Loucy (cell line): ENCODE measurements at regions not wholly inside any gene's neighbourhood (a gene's known extent, or its start where the extent isn't known, plus 50 kb on each side); places are given as distances from the start of the nearest gene placed in this dataset.

Experiments
- H2AFZ ChIP-seq: fragments of 200-600 bp; sonication (generic); 2 replicates; pipeline ENCODE4 v1.6.0; 2016; ENCODE audit warnings: antibody characterized with exemption, mild to moderate bottlenecking, low read length, moderate library complexity
- H3F3A ChIP-seq: fragments of 200-600 bp; 2 replicates; pipeline ENCODE4 v1.6.0; 2016; ENCODE audit warnings: antibody characterized with exemption, low read depth, mild to moderate bottlenecking
- H3K27me3 ChIP-seq: fragments of 200-600 bp; sonication (generic); 2 replicates; pipeline ENCODE4 v1.6.1; 2014; ENCODE audit warnings: low read length, mild to moderate bottlenecking; ENCODE audit not compliant: insufficient read depth, poor library complexity, severe bottlenecking
- H3K36me3 ChIP-seq: fragments of 200-600 bp; sonication (generic); 2 replicates; pipeline ENCODE4 v1.6.1; 2016; ENCODE audit warnings: low read length; ENCODE audit not compliant: insufficient read depth
- H3K4me1 ChIP-seq: fragments of 200-600 bp; sonication (generic); 2 replicates; pipeline ENCODE4 v1.5.1; 2014; ENCODE audit warnings: low read length, mild to moderate bottlenecking; ENCODE audit not compliant: insufficient read depth, poor library complexity, severe bottlenecking
- H3K4me2 ChIP-seq: fragments of 200-600 bp; sonication (generic); 2 replicates; pipeline ENCODE4 v1.6.0; 2014; ENCODE audit warnings: antibody characterized with exemption, low read length, low read depth, mild to moderate bottlenecking; ENCODE audit not compliant: poor library complexity, severe bottlenecking
- H3K4me3 ChIP-seq: fragments of 200-600 bp; sonication (generic); 2 replicates; pipeline ENCODE4 v1.5.1; 2014; ENCODE audit warnings: low read length, mild to moderate bottlenecking, mixed read lengths; ENCODE audit not compliant: poor library complexity, severe bottlenecking
- H3K79me2 ChIP-seq: fragments of 200-600 bp; sonication (generic); 2 replicates; pipeline ENCODE4 v1.6.1; 2014; ENCODE audit warnings: low read length; ENCODE audit not compliant: insufficient read depth
- H3K9ac ChIP-seq: fragments of 200-600 bp; sonication (generic); 2 replicates; pipeline ENCODE4 v1.6.0; 2014; ENCODE audit warnings: mild to moderate bottlenecking, low read depth, low read length, moderate library complexity; ENCODE audit not compliant: poor library complexity, severe bottlenecking
- H3K9me2 ChIP-seq: fragments of 200-600 bp; sonication (generic); replicated peaks from 2 replicates; pipeline ENCODE4 v1.6.1; 2016; ENCODE audit warnings: low read depth, low read length, mixed read lengths
- H3K9me3 ChIP-seq: fragments of 200-600 bp; sonication (generic); 2 replicates; pipeline ENCODE4 v1.6.1; 2014; ENCODE audit warnings: mild to moderate bottlenecking, antibody characterized with exemption, low read length, low read depth; ENCODE audit not compliant: insufficient read depth
- H4K20me1 ChIP-seq: fragments of 200-600 bp; sonication (generic); 2 replicates; pipeline ENCODE4 v1.6.0; 2014; ENCODE audit warnings: antibody characterized with exemption, low read length, mild to moderate bottlenecking; ENCODE audit not compliant: insufficient read depth, poor library complexity, severe bottlenecking
- CTCF ChIP-seq: fragments of 200-600 bp; sonication (generic); conservative IDR thresholded peaks from 2 replicates; pipeline ENCODE4 v1.5.1; 2014; ENCODE audit warnings: mild to moderate bottlenecking, antibody characterized with exemption, low read length
- EZH2phosphoT487 ChIP-seq: fragments of 200-600 bp; IDR thresholded peaks from 2 replicates; pipeline ENCODE4 v1.6.1; 2018; ENCODE audit warnings: antibody characterized with exemption, mild to moderate bottlenecking, moderate library complexity, borderline replicate concordance

GRCh38 chr3:104018541-104018940, 1348.2 kb upstream of the ALCAM start:
- Histone ChIP-seq H3K4me1 (no peaks in the 10 kb centered on the region), H3K36me3 (no peaks in the 10 kb centered on the region), H3K4me3 (no peak overlapping the region), H3F3A (no peaks in the 10 kb centered on the region), H2AFZ (no peak overlapping the region), H3K27me3 (no peaks in the 10 kb centered on the region), H3K9me2 (no peaks in the 10 kb centered on the region), H4K20me1 (no peaks in the 10 kb centered on the region), H3K4me2 (no peak overlapping the region), H3K79me2 (no peaks in the 10 kb centered on the region), H3K9me3 (no peaks in the 10 kb centered on the region), H3K9ac (no peak overlapping the region)
- TF ChIP-seq CTCF (no peak), EZH2phosphoT487 (no peak)

GRCh38 chr3:104031598-104031997, 1335.1 kb upstream of the ALCAM start:
- Histone ChIP-seq H4K20me1 (no peaks in the 10 kb centered on the region), H3K4me3 (no peak overlapping the region), H3F3A (no peaks in the 10 kb centered on the region), H3K9me3 (peaks cover 4% of the 10 kb centered on the region; the same call in 1 of the 2 replicates), H3K4me1 (no peaks in the 10 kb centered on the region), H3K9me2 (no peaks in the 10 kb centered on the region), H3K27me3 (no peaks in the 10 kb centered on the region), H3K79me2 (no peaks in the 10 kb centered on the region), H2AFZ (no peak overlapping the region), H3K4me2 (no peak overlapping the region), H3K36me3 (no peaks in the 10 kb centered on the region), H3K9ac (no peak overlapping the region)
- no peak for TF ChIP-seq CTCF
- TF ChIP-seq EZH2phosphoT487: no peak

GRCh38 chr3:104032283-104032682, 1334.4 kb upstream of the ALCAM start:
- no peaks in the 10 kb centered on the region for H3K4me1 ChIP-seq
- no peaks in the 10 kb centered on the region for H3F3A ChIP-seq
- TF ChIP-seq EZH2phosphoT487 (no peak), CTCF (no peak)
- no peaks in the 10 kb centered on the region for H4K20me1 ChIP-seq
- H3K27me3 ChIP-seq: no peaks in the 10 kb centered on the region
- no peaks in the 10 kb centered on the region for H3K79me2 ChIP-seq
- no peak overlapping the region for H3K9ac ChIP-seq
- peaks cover 4% of the 10 kb centered on the region; the same call in 1 of the 2 replicates for H3K9me3 ChIP-seq
- H3K4me3 ChIP-seq: no peak overlapping the region
- no peaks in the 10 kb centered on the region for H3K36me3 ChIP-seq
- no peak overlapping the region for H3K4me2 ChIP-seq
- no peaks in the 10 kb centered on the region for H3K9me2 ChIP-seq
- no peak overlapping the region for H2AFZ ChIP-seq
